ELF-1 (cell line): ENCODE measurements at regions not wholly inside any gene's neighbourhood (a gene's known extent, or its start where the extent isn't known, plus 50 kb on each side); places are given as distances from the start of the nearest gene placed in this dataset.
"Not testable (repeated sequence)": the region's sequence is repeated elsewhere in the genome, so short reads cannot be mapped to it uniquely, and the experiment has no call there.

Source experiments
- DNase-seq: peaks from one replicate; pipeline ENCODE4 v3.0.0-alpha.2; 2016; ENCODE audit warnings: low read depth, low spot score

DNA sequence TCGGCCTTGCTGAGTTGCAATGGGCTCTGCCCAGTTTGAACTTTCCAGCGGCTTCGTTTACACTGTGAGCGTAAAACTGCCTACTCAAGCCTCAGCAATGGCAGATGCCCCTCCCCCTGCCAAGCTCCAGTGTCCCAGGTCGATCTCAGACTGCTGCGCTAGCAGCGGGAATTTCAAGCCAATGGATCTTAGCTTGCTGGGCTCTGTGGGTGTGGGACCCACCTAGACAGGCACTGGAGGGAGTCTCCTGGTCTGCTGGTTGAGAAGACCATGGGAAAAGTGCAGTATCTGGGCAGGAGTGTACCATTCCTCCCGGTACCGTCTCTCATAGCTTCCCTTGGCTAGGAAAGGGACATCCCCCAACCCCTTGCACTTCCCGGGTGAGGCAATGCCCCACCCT lies 88.2 kb downstream of the KLHL28 start:
- DNase-seq, result peak; percentile 46

DNA sequence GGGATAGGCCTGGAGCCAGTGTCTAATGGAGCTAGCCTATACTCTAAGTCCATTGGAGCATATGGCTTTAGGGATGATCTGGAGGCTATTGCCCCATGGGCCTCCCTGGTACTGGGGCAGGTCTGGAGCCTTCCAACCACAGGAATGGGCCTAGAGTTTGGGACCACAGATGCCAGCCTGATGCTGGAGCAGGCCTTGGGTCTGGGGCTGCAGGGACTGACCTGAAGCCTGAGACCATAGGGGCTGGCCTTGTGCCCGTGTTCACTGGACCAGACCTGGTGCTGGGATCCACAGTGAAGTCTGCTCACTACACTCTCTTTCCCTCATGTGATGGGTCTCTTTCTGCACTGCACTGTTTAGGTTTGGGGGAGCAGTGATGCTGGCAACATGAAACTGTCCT lies 95.0 kb downstream of the KLHL28 start:
- DNase-seq, result no peak

DNA sequence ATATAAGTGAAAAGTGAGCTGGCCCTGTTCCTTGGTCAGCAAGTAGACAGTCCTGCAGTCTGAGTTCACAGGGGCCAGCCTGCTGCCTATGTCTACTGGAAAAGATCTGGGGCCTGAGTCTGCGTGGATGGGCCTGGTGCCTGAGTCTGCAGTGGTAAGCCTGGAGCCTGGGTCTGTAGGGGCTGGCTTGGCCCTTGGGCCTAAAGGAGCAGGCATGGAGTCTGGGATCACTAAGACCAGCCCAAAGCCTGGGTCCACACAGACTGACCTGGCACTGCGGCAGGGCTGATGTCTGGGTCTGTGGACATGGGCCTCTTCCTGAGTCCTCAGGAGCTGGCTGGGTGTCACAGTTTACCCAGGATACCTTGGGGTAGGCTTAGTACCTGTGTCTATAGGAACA lies 95.4 kb downstream of the KLHL28 start:
- DNase-seq, result no peak

DNA sequence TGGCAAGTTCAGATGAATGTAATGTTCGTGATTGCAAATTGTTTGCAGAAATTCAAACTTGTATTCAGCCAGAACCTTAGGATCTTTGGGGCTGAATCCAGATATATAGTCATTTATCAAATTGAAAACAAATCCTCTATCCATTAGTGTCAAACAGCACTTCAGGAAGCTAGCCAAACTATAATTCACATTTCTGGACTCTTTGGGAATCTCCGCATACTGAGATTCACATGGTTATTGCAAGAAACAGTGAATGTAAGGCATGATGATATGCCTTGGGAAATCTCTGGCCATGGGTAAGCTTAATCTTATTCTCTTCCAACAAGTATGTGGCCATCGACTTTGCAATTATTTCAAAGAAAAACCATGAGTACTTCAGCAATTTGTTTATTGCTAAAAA lies 98.5 kb downstream of the KLHL28 start:
- DNase-seq, result no peak

DNA sequence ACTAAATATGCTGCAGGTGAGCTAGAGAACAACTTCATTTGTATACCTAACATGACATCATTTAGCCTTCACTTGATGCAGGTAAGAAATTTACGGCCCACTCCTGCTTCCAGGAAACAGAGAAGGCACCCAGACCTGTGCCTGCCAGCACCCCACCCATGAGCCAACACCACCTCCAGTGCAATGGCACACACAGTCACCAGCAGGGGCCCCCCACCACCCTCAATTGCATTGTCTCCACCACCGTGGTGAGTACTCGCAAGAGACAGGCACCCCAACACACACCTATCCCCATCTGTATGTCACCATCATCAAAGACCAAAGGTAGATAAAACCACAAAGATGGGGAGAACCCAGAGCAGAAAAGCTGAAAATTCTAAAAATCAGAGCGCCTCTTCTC lies 107.6 kb downstream of the KLHL28 start:
- no peak for DNase-seq

DNA sequence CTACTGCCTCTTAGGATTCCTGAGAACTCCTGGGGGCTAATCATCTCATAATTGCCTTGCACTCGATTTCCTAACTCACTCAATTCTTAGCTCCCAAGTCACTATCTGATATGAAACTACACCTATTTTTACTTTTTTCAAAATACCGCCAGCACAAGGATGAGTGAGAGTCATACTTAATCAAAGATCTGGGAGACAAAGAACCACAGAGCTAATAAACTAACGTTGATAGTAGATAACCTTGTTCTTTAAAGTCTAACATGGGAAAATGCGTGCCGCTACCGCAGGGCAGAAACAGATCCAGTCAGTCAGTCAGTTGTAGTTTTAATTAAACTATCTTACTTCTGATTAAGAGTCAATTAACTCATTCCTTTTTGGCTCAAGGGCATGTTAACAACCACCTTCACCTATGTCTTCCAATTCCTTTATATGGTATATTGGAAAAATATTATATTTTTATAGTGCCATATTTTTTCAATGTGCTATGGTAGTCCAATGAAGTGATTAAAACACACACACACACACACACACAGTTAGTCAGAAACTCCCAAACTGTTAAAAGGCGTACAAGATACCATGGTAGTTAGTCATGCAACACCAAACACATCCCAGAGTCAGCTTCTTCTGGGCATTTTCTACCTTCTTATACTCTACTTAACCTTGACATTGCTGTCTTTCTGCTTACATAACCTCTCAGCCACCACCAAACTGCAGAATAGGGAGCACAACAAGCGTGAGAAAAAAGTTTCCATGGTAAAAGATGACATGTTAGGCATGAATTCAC lies 114.0 kb downstream of the KLHL28 start:
- no peak for DNase-seq

DNA sequence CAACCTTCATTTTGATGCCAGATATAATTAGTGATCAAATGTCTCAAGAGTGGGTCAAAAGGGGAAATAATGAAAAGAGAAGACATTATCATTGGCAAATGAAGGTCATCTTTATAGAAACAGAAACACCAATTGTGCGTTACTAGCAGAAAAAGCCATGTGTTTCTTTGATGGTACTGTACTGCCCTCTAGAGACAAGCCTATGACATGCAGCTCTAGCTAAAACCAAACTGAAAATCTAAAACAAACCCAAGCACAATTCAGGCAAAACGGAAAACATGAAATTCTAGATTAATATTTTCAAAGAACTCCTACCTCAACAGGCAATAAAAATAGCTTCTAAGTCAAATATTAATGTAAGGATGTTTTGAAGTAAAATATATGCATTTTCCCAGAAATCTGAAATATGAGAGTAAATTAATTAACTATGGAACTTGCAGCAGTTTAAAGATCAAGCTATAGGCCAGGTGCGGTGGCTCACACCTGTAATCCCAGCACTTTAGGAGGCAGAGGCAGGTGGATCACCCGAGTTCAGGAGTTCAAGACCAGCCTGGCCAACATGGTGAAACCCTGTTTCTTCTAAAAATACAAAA lies 115.4 kb downstream of the KLHL28 start:
- DNase-seq, result peak; percentile 11

DNA sequence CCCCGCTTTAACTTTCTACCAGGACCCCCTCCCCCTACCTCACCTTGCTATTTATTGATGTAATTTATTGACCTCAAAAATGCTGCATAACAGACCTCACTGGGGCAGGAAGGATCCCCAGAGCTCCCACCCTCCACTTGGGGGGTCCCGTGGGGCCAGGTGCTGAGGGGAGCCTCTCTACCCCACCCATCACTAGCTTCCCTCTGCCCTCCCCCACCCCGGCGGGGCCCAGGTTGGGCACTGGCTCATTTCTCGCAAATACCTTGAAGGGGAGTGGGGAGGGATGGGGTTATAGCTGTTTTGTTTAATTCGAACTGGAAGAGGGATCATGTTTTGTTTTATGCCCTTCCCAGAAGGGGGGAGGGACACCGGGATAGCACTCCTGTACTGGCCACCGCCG lies 125.8 kb downstream of the KLHL28 start:
- not testable (repeated sequence) for DNase-seq

DNA sequence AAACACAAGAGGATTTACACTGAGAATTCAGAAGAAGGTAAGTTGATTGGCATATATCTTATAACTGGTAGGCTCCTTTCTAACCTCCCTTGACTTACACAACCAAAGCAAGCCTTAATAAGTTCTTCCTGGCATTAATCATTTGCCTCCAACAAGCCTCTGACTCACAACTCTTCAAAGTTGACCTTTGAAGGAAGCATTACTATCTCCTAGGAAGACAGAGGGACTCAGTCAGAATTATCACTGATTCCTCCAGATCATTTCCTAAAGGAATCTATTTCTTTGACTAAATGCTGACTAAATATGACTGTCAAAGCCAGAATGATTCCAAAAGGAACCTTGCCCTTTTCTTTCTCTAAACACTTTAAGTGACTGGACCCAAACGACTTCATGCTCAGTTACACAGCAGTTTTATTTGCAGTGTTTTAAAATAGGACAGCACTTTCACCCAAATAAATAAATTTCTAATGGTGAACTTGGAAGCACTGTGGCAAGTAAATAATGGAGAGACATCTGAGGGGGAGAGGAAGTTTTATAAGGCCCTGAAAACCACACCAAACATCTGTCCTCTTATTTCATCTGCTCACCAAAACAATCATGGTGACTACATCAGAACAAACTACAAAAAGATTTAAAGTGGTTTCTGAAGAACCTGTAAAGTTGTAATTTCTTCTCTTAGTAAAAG lies 128.2 kb downstream of the KLHL28 start:
- no peak for DNase-seq

DNA sequence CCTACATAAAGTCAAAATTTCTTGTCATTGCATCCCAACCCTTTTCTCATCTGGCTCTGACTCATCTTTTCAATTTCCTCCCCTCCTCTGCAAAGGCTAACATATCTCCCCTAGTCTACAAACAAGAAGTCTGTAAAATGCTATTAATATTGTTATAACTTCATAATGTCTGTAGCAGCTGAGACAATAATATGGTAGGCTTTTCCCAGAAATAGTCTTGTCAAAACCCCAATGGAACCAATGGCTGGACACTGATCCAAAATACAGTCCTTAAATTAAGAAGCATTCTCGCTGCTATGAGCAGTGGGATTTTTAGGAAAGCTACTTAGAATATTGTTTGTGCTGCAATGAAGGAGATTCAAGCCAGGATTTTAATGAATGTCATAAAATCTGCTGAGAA lies 131.4 kb downstream of the KLHL28 start:
- DNase-seq, result no peak

DNA sequence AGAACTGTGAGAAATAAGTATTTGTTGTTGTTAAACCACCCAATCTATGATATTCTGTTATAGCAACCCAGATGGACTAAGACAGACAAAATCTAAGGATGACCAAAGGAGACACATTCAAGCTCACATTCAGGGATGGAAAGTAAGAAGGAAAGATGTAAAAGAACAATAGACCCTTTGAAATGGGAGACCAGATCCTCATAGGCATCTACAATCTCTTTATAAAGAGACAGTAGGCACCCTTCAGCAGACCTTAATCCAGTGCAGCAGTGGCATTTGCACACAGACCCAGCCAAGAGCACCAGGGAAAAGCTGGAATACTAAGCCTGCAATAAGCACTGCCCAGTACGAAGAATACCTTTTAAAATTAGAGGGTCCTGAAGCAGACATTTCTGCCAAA lies 132.7 kb downstream of the KLHL28 start:
- no peak for DNase-seq

DNA sequence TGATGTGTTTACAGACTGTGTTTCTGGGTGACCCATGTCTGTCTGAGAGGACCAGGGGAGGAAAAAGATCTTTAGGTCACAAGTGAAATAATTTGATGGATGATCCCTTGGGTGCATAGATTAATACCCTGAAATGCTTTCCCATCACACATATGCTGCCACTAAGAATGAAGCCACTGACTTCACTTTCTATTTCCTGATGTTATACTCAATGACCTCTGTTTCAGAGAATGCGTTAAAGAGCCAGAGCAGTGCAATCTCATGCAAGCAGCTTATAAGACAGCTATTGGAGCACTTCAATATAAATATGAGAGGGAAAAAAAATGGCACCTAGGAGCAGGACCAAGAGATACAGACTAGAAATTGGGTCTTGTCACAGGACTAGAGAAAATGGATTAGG lies 133.7 kb downstream of the KLHL28 start:
- DNase-seq, result no peak

DNA sequence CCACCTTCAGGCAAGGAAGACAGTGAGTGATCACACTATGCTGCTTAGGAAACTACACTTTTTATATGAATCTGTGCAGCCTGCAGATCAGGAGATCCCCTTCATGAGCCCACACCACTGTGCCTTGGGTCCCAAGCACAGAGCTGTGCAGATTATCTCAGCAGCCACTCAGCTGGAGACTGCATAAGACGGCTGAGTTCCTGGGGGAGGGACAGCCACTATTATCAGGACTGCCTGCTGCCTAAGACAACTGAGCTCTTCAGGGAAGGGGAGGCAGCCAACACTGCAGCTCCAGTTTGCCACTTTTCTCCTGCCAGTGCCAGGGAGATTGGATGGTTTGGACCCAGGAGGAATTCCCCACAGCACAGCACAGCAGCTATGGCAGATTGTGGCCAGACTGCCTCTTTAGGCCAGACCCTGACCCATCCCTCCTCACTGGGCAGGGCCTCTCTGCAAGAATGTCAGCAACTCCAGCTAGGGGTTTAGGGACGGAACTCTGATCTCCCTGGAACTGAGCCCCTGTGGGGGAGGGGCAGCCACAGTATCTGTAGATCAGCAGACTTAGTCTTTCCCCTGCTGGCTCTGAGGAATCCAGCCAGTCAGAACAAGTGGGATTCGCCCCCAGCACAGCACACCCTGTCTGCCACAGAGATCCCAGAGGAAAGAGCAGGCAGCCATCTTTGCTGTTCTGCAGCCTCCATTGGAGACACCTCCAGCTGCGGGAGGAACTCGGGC lies 141.3 kb downstream of the KLHL28 start:
- DNase-seq, result peak; percentile 90

DNA sequence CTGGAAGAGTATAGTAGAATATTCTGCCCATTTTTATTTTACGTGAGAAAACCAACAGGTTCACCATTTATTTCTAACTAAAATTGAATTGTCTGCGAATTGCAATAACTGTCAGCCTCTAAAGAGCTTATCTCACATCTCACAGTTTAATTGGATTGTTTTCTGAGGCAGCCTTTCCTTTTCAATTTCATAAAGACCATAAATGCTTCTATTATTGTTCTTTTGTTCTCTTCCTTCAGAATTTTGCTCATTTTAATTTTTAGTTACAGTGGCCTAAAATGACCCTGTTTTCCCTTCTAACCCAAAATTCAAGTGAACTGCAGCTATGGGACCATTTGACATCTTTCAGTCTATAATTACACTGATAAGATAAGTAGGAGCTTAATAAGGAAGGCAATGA lies 147.6 kb downstream of the KLHL28 start:
- DNase-seq, result no peak

DNA sequence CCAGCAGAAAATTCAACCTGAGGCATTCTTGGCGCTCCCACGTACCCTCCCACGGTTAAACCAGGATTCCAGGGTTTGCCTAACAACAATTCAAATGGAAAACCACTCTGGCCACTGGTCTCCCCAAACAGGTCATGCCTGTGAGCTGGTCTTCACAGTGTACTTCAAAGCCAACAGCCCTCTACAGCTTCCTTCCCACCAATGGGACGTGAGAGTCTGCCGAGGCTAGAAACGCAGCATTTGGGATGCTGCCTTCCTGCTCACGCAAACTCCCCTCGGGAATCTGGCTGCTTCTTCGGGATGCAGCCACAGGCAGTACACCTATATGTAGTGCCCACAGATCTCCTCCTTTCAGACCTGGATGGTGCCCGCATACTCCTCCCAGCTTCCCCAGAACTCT lies 149.1 kb downstream of the KLHL28 start:
- no peak for DNase-seq

DNA sequence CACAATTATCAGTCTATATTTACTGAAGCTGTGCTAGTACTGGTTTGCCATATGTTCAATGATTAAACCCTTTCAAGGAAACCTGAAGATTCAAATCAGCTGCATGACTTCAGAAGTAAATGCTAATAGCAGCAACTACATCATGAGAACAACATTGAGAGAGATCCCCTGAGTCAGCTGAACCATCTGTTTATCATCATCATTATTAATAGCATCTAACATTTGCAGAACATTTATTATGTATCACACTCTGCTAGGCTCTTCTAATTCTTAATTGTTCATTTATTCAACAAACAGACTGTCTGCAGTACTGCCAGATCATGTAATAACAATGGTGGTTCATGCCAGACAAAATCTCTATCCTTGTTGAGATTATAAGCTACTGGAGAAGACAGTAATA lies 157.4 kb downstream of the KLHL28 start:
- DNase-seq, result no peak

DNA sequence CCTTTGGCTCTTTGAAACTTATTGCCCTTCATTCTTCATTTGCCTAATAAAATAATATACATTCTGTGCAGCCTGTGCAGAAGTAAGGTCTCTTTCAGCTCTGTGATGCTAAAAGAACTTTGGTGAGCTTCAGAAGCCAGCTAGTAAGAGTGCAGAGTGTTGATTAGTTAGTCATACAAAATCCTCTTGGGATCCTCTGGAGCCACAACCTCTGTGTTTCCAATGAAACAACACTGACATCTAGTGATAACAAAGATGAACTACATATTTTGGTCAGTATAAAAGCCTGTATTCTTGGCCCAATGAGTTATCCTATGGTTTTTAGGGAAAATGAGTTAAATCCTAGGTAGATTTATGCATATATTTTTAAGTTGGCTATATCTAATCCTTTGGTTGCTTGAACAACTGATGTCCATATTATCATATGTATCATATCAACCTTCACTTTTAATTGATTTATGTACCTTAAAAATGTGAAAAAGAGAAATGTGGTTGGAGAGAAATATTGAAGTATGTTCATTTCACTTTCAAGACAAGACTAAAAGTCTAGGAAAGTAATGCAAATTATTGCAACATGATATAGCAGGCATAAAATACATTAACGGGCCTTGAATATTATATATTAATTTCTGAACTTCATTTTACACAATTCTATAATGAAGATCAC lies 158.4 kb downstream of the KLHL28 start:
- DNase-seq, result no peak

DNA sequence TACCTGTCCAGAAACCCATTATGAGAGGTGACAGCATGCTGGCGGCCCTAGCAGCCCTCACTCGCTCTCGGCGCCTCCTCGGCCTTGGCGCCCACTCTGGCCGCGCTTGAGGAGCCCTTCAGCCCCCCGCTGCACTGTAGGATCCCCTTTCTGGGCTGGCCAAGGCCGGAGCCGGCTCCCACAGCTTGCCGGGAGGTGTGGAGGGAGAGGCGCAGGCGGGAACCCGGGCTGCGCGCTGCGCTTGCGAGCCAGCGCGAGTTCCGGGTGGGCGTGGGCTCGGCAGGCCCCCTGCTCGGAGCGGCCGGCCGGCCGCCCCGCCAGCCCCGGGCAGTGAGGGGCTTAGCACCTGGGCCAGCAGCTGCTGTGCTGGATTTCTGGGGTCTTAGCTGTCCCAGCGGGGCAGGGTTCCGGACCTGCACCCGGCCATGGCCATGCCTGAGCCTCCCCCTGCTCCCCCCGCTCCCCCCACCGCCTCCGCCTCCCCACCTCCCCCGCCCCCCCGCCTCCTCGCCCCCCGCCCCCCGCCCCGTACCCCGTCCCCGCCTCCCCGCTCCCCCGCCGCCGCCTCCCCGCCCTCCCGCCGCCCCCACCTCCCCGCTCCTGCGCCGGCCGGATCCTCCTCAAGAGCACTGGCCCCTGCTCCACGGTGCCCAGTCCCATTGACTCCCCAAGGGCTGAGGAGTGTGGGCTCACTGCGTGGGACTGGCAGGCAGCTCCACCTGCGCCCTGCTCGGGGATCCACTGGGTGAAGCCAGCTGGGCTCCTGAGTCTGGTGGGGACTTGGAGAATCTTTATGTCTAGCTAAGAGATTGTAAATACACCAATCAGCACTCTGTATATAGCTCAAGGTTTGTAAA lies 163.1 kb downstream of the KLHL28 start:
- DNase-seq, result peak; percentile 27

DNA sequence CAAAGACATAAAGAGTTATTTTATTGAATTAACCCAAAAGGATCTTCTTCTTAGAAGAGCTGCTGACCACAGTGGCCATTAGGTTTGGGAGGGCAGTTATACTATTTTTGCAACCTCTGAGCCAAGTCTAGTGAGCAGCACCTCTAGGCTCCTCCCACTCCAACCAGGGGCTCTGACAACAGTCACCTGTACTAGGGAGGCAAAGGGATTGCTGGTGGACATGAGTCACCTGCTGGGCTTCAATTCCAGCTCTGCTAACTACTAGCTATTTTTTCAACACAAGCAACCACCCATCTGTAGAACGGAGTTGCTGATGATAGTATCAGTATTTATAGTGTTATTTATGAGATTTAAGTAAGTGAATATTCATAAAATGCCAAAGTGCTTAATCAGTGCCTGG lies 166.0 kb downstream of the KLHL28 start:
- no peak for DNase-seq

DNA sequence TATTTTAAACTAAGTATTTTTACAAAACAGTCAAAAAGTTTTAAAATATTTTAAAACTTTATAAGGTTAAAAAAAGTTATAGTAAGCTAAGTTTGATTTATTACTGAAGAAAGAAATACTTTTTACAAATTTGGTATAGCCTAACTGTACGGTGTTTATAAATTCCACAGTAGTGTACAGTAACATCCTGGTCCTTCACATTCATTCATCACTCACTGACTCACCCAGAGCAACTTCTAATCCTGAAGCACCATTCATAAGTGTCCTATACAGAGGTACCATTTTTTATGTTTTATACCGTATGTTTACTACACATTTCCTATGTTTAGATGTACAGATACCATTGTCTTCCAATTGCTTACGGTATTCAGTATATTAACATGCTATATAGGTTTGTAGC lies 170.0 kb downstream of the KLHL28 start:
- no peak for DNase-seq

DNA sequence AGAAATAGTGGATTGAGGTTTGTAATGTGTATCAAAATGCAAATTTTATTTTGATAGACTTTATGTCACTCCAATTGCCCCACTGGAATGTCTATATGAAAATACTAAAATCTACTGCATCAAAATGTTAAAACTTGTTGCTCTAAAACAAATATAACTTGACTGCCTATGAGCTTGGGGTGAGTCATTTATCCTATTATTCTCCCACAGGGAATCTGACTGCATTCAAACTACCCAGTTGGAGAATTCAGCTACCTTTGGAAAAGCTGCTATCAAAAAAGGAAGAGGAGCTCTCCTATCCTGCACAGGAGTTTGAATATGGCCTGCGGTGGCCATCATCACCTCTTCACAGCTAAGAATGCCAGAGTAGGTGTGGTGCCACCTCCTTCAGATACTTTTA lies 173.1 kb downstream of the KLHL28 start:
- no peak for DNase-seq
